ENCODE measurements at regions not wholly inside any gene's neighbourhood (a gene's known extent, or its start where the extent isn't known, plus 50 kb on each side); places are given as distances from the start of the nearest gene placed in this dataset.

GRCh38 chr13:67964986-67965385 is 734.9 kb upstream of the PCDH9 start:
- TF ChIP-seq SMC3 (IDR thresholded peaks at IDR 0.05; ENCODE audit: low read depth, low read length) (no peak), CTCF (IDR thresholded peaks at IDR 0.05) (no peak), RCOR1 (IDR thresholded peaks at IDR 0.05; ENCODE audit: low read length) (no peak), RAD21 (IDR thresholded peaks at IDR 0.05; ENCODE audit: low read length) (no peak), CHD2 (IDR thresholded peaks at IDR 0.05; ENCODE audit: low read length, partially characterized antibody) (no peak), EP300 (IDR thresholded peaks at IDR 0.05; ENCODE audit: borderline replicate concordance in 1 of 2, low read depth in 1 of 2, low read length in 1 of 2) (no peak), USF2 (IDR thresholded peaks at IDR 0.05; ENCODE audit: borderline replicate concordance, low read depth, low read length) (no peak), FOXJ3 (CRISPR knock-in tag; IDR thresholded peaks at IDR 0.05) (no peak), NRF1 (IDR thresholded peaks at IDR 0.05; ENCODE audit: low read depth, low read length) (no peak), SIN3A (IDR thresholded peaks at IDR 0.05; ENCODE audit: borderline replicate concordance, low read depth, low read length) (no peak), NFIC (IDR thresholded peaks at IDR 0.05; ENCODE audit: borderline replicate concordance) (no peak), TCF12 (IDR thresholded peaks at IDR 0.05) (no peak)

All from SK-N-SH (cell line).